GM12892 (cell line): ENCODE measurements at regions not wholly inside any gene's neighbourhood (a gene's known extent, or its start where the extent isn't known, plus 50 kb on each side); places are given as distances from the start of the nearest gene placed in this dataset.

Source experiments
- DNase-seq: peaks from one replicate; pipeline ENCODE4 v3.0.0; 2011; ENCODE audit not compliant: insufficient read length
- FAIRE-seq: peaks from 2 replicates; lab custom pipeline; 2011; peaks lifted over from hg19 to GRCh38; lab: Jason Lieb, UNC
- POLR2A ChIP-seq: IDR thresholded peaks from 2 replicates; pipeline ENCODE4 v1.6.1; 2011; ENCODE audit warnings: low read depth, low read length, control low read depth
- POLR2AphosphoS5 ChIP-seq: IDR thresholded peaks from 2 replicates; pipeline ENCODE4 v1.6.1; 2011; ENCODE audit warnings: low read depth, low read length, control low read depth
- TAF1 ChIP-seq: IDR thresholded peaks from 2 replicates; pipeline ENCODE4 v1.6.1; 2011; ENCODE audit warnings: low read depth, mild to moderate bottlenecking, control low read depth, low read length, borderline replicate concordance

GRCh38 chr13:22655106-22655852, 525.5 kb upstream of the SGCG start:
- FAIRE-seq, result no peak
- TF ChIP-seq POLR2A (no peak), POLR2AphosphoS5 (no peak), TAF1 (no peak)
- no peak for DNase-seq

- DNase-seq, result no peak
- no peak for FAIRE-seq
- TF ChIP-seq POLR2AphosphoS5 (no peak), TAF1 (no peak), POLR2A (no peak)
Measured at GRCh38 chr13:22662771-22663170, 518.0 kb upstream of the SGCG start.

GRCh38 chr13:22665506-22665905, 515.3 kb upstream of the SGCG start:
- no peak for FAIRE-seq

GRCh38 chr13:22690756-22691155, 490.0 kb upstream of the SGCG start:
- TF ChIP-seq POLR2A (no peak), POLR2AphosphoS5 (no peak), TAF1 (no peak)
- no peak for FAIRE-seq

More at GRCh38 chr13:22665506-22665905, 515.3 kb upstream of the SGCG start:
- DNase-seq, result no peak
- TF ChIP-seq POLR2AphosphoS5 (no peak), TAF1 (no peak), POLR2A (no peak)

GRCh38 chr13:22693691-22694090, 487.1 kb upstream of the SGCG start:
- no peak for DNase-seq
- FAIRE-seq, result no peak
- TF ChIP-seq POLR2AphosphoS5 (no peak), TAF1 (no peak), POLR2A (no peak)

More at GRCh38 chr13:22690756-22691155, 490.0 kb upstream of the SGCG start:
- DNase-seq, result no peak

GRCh38 chr13:22696433-22696832, 484.3 kb upstream of the SGCG start:
- TF ChIP-seq POLR2A, result no peak
- FAIRE-seq (no peak), DNase-seq (no peak)

GRCh38 chr13:22698467-22698866, 482.3 kb upstream of the SGCG start:
- no peak for TF ChIP-seq POLR2AphosphoS5
- FAIRE-seq (no peak), DNase-seq (no peak)

- TF ChIP-seq POLR2A (no peak), POLR2AphosphoS5 (no peak), TAF1 (no peak)
- FAIRE-seq, result no peak
- no peak for DNase-seq
Measured at GRCh38 chr13:22700246-22700887, 480.4 kb upstream of the SGCG start.

- TF ChIP-seq POLR2AphosphoS5, result no peak
- no peak for FAIRE-seq
- DNase-seq, result no peak
Measured at GRCh38 chr13:22703601-22704209, 477.1 kb upstream of the SGCG start.

GRCh38 chr13:22707946-22708345, 472.8 kb upstream of the SGCG start:
- DNase-seq, result no peak
- no peak for FAIRE-seq
- TF ChIP-seq POLR2A (no peak), TAF1 (no peak), POLR2AphosphoS5 (no peak)

GRCh38 chr13:22717036-22717435, 463.7 kb upstream of the SGCG start:
- FAIRE-seq (no peak), DNase-seq (no peak)
- no peak for TF ChIP-seq POLR2AphosphoS5
- no peak for TF ChIP-seq TAF1
- no peak for TF ChIP-seq POLR2A

- FAIRE-seq (no peak), DNase-seq (no peak)
- no peak for TF ChIP-seq POLR2AphosphoS5
- no peak for TF ChIP-seq TAF1
- TF ChIP-seq POLR2A, result no peak
Measured at GRCh38 chr13:22726726-22727125, 454.1 kb upstream of the SGCG start.
